HT1080 (cell line): ENCODE measurements at regions not wholly inside any gene's neighbourhood (a gene's known extent, or its start where the extent isn't known, plus 50 kb on each side); places are given as distances from the start of the nearest gene placed in this dataset.

Experiments used
- DNase-seq: peaks from one replicate; pipeline ENCODE4 v3.0.0-alpha.2; 2015; ENCODE audit warnings: low read depth

DNA sequence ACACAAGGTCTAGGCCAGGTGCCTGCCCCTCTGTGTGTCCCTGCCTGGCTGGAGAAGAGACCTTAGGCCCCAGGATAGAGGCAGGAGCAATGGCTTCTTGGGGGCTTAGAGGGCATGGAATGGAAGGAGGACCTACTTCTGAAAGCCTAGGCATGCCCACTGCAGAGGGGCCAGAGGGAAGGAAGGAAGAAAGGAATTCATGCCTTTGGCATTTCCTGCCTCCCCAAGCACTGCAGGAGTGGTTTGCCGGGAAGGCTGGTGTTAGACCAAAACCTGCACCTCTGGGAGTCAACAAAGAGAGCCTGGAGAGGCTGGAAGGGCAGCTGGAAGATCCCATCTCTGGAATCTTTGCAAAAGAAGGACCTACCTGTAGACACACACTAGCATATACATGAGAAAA is 50.7 kb upstream of the KCNE2 start:
- DNase-seq: peak; percentile 71
